A673 (cell line): ENCODE measurements at regions not wholly inside any gene's neighbourhood (a gene's known extent, or its start where the extent isn't known, plus 50 kb on each side); places are given as distances from the start of the nearest gene placed in this dataset.

ENCODE experiments used
- EZH2 ChIP-seq: fragments of 200-600 bp; sonication (generic); IDR thresholded peaks from 2 replicates; pipeline ENCODE4 v1.6.1; 2017; ENCODE audit warnings: borderline replicate concordance, low read depth, mild to moderate bottlenecking, mixed read lengths, antibody characterized with exemption, low read length; ENCODE audit not compliant: poor library complexity, severe bottlenecking
- TF ChIP-seq, protein P1 (sequence below): fragments of 300-800, 200-600 bp; sonication (generic); conservative IDR thresholded peaks from 2 replicates; pipeline ENCODE4 v1.5.1; 2017; ENCODE audit warnings: low read depth, mild to moderate bottlenecking, antibody characterized with exemption, low read length, moderate library complexity, mixed read lengths

DNA sequence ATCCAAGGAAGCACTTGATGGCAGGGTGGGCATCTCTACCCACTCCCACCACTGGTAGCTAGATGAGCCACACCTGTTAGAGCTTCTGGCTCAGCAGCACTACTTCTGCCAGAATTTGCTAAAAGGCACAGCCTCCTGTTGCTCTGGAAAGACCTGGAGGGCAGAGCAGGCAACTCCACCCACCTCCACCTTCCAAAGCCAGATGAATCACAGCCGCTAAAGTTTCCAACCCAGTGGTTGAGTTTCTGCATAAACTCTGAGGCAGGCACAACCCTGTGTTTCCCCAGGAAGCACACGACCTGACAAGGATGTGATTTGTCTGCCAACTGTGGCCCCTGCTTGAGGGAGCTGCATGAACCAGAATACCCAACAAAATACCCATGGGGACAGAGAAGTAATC, 111.6 kb upstream of the GCFC2 start:
- TF ChIP-seq, protein P1, sequence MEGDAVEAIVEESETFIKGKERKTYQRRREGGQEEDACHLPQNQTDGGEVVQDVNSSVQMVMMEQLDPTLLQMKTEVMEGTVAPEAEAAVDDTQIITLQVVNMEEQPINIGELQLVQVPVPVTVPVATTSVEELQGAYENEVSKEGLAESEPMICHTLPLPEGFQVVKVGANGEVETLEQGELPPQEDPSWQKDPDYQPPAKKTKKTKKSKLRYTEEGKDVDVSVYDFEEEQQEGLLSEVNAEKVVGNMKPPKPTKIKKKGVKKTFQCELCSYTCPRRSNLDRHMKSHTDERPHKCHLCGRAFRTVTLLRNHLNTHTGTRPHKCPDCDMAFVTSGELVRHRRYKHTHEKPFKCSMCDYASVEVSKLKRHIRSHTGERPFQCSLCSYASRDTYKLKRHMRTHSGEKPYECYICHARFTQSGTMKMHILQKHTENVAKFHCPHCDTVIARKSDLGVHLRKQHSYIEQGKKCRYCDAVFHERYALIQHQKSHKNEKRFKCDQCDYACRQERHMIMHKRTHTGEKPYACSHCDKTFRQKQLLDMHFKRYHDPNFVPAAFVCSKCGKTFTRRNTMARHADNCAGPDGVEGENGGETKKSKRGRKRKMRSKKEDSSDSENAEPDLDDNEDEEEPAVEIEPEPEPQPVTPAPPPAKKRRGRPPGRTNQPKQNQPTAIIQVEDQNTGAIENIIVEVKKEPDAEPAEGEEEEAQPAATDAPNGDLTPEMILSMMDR: no peak
- no peak for TF ChIP-seq EZH2
